Spleen (tissue), 7 donors: ENCODE measurements at regions not wholly inside any gene's neighbourhood (a gene's known extent, or its start where the extent isn't known, plus 50 kb on each side); places are given as distances from the start of the nearest gene placed in this dataset.

Experiments used
- CTCF ChIP-seq, 11 experiments: fragments of 200-600 bp in 7 of 11; fragments of 450-650 bp in 4 of 11; sonication (generic) in 4 of 11; IDR thresholded peaks in 8 of 11; conservative IDR thresholded peaks in 3 of 11; 1 replicate in 7 of 11; 2 replicates in 4 of 11; pipeline versions ENCODE4 v1.4.0 to v1.8.0; 2016 to 2021; ENCODE audit warnings: antibody characterized with exemption in 11 of 11, inconsistent platforms in 4 of 11, mild to moderate bottlenecking in 1 of 11
- POLR2AphosphoS5 ChIP-seq, 3 donors: sonication (generic); formaldehyde crosslinking; IDR thresholded peaks; one replicate each; pipeline ENCODE4 v1.5.1; 2017; ENCODE audit warnings: antibody characterized with exemption in 3 of 3
- donor health status: DM: no; HTN: no; CAD: no; lungs with moderate emphysema.
- donor health status: DM: no; HTN: no; CAD: no.
- donor health status: DM: no; HTN: no; CAD: no.

- TF ChIP-seq CTCF (IDR thresholded peaks at IDR 0.05 in 8 of 11, conservative IDR thresholded peaks at IDR 0.05 in 3 of 11) = no peak
- TF ChIP-seq POLR2AphosphoS5 (IDR thresholded peaks at IDR 0.05) = no peak
Observed at GRCh38 chr1:209183195-209183594, 400.3 kb upstream of the CAMK1G start.
